Liver (tissue), 8 donors: ENCODE measurements at regions not wholly inside any gene's neighbourhood (a gene's known extent, or its start where the extent isn't known, plus 50 kb on each side); places are given as distances from the start of the nearest gene placed in this dataset.

ENCODE experiments used
- DNase-seq: peaks from one replicate; pipeline ENCODE4 v3.0.0-alpha.2; 2017; ENCODE audit warnings: low spot score
- H3K27ac ChIP-seq, 2 donors: one replicate each; pipeline ENCODE4 v1.7.0; 2013; ENCODE audit warnings: inconsistent platforms in 2 of 2, low read length in 2 of 2, control low read depth in 1 of 2, low read depth in 1 of 2, mild to moderate bottlenecking in 1 of 2
- H3K27me3 ChIP-seq, 4 donors: one replicate each; pipeline versions ENCODE4 v1.6.1 to v1.7.0; 2013; ENCODE audit warnings: low read length in 3 of 4, inconsistent platforms in 1 of 4, mild to moderate bottlenecking in 1 of 4, moderate library complexity in 1 of 4; ENCODE audit not compliant: control insufficient read depth in 4 of 4, insufficient read depth in 4 of 4
- H3K36me3 ChIP-seq, 4 donors: one replicate each; pipeline versions ENCODE4 v1.6.1 to v1.7.0; 2013; ENCODE audit warnings: low read length in 3 of 4, mild to moderate bottlenecking in 3 of 4, low read depth in 1 of 4, moderate library complexity in 1 of 4; ENCODE audit not compliant: control insufficient read depth in 4 of 4, insufficient read depth in 3 of 4
- H3K4me1 ChIP-seq, 4 donors: one replicate each; pipeline versions ENCODE4 v1.6.1 to v1.7.0; 2013; ENCODE audit warnings: low read length in 3 of 4, mild to moderate bottlenecking in 3 of 4, moderate library complexity in 1 of 4; ENCODE audit not compliant: control insufficient read depth in 4 of 4, insufficient read depth in 4 of 4
- H3K4me3 ChIP-seq, 3 donors: one replicate each; pipeline versions ENCODE4 v1.6.1 to v1.7.0; 2013; ENCODE audit warnings: low read length in 3 of 3, control low read depth in 1 of 3, low read depth in 1 of 3, mild to moderate bottlenecking in 1 of 3
- H3K9ac ChIP-seq, 2 donors: one replicate each; pipeline ENCODE4 v1.7.0; 2013; ENCODE audit warnings: low read length in 2 of 2, mild to moderate bottlenecking in 2 of 2, moderate library complexity in 2 of 2, control low read depth in 1 of 2, low read depth in 1 of 2
- H3K9me3 ChIP-seq, 4 donors: one replicate each; pipeline versions ENCODE4 v1.6.1 to v1.7.0; 2013; ENCODE audit warnings: low read length in 3 of 4; ENCODE audit not compliant: control insufficient read depth in 4 of 4
- FOXA1 ChIP-seq: IDR thresholded peaks from 2 replicates; pipeline ENCODE4 v1.6.1; 2016; ENCODE audit warnings: antibody characterized with exemption
- FOXA2 ChIP-seq: IDR thresholded peaks from 2 replicates; pipeline ENCODE4 v1.6.1; 2016; ENCODE audit warnings: antibody characterized with exemption
- GABPA ChIP-seq, 2 donors: IDR thresholded peaks in 1 of 2; conservative IDR thresholded peaks in 1 of 2; 2 replicates each; pipeline ENCODE4 v1.6.1; 2016; ENCODE audit warnings: antibody characterized with exemption in 2 of 2, mild to moderate bottlenecking in 1 of 2, moderate library complexity in 1 of 2
- HNF4A ChIP-seq, 2 donors: conservative IDR thresholded peaks; 2 replicates each; pipeline ENCODE4 v1.6.1; 2016; ENCODE audit warnings: antibody characterized with exemption in 2 of 2, mild to moderate bottlenecking in 2 of 2
- HNF4G ChIP-seq: IDR thresholded peaks from 2 replicates; pipeline ENCODE4 v1.6.1; 2016; ENCODE audit warnings: antibody characterized with exemption
- JUND ChIP-seq, 2 donors: IDR thresholded peaks; 2 replicates each; pipeline ENCODE4 v1.6.1; 2016; ENCODE audit warnings: antibody characterized with exemption in 2 of 2
- NR2F2 ChIP-seq: IDR thresholded peaks from 2 replicates; pipeline ENCODE4 v1.6.1; 2016; ENCODE audit warnings: antibody characterized with exemption
- RXRA ChIP-seq, 2 donors: IDR thresholded peaks; 2 replicates each; pipeline ENCODE4 v1.6.1; 2017 to 2018; ENCODE audit warnings: antibody characterized with exemption in 2 of 2, mild to moderate bottlenecking in 1 of 2
- SP1 ChIP-seq: IDR thresholded peaks from 2 replicates; pipeline ENCODE4 v1.6.1; 2018; ENCODE audit warnings: antibody characterized with exemption, mild to moderate bottlenecking
- TAF1 ChIP-seq: conservative IDR thresholded peaks from 2 replicates; pipeline ENCODE4 v1.6.1; 2016; ENCODE audit warnings: antibody characterized with exemption, mild to moderate bottlenecking
- WGBS: extraction: QIAGEN DNeasy Blood & Tissue Kit; methylation state at CpG from one replicate; pipeline ENCODE4 v1.1.7; 2013; 5-methylcytosine and 5-hydroxymethylcytosine counted together
- TF ChIP-seq, protein P1 (sequence below): fragments of 150-350 bp; IDR thresholded peaks from 2 replicates; pipeline ENCODE4 v1.5.1; 2017; ENCODE audit warnings: improper control_type of control experiment, low read depth, low read length; ENCODE audit not compliant: missing input control
- TF ChIP-seq, protein P2 (sequence below): IDR thresholded peaks from 2 replicates; pipeline ENCODE4 v1.6.1; 2016; ENCODE audit warnings: antibody characterized with exemption
- TF ChIP-seq, protein P3 (sequence below): IDR thresholded peaks from 2 replicates; pipeline ENCODE4 v1.6.1; 2016; ENCODE audit warnings: antibody characterized with exemption, mild to moderate bottlenecking
- TF ChIP-seq, protein P4 (sequence below): IDR thresholded peaks from 2 replicates; pipeline ENCODE4 v1.6.1; 2016; ENCODE audit warnings: antibody characterized with exemption
- TF ChIP-seq, protein P5 (sequence below): IDR thresholded peaks from 2 replicates; pipeline ENCODE4 v1.6.1; 2016; ENCODE audit warnings: antibody characterized with exemption
- donor health status: healthy.
- donor health status: healthy.
- donor health status: healthy.
- donor health status: healthy.
- donor health status: healthy.

DNA sequence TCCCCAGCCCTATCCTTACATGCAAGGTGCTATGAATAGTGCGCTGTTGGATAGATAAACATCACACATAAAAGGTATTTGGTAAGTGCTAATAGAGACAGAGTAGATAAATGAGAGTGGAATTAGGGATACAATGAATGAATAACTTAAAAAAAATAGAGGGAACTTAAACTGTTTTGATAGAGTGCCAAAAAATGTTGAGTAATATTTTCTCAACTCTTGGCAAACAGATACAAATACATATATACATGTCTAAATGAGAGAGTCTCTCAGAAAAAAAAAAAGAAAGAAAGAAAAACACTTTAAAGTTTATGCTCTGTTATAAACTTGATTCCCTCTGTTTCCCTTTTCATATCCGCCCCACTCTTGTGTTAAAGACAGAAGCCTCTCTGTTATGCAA is 667.4 kb downstream of the ROBO2 start:
- H3K4me3 ChIP-seq: no peak overlapping the region
- DNase-seq: no peak
- no peaks in the 10 kb centered on the region for H3K36me3 ChIP-seq
- H3K4me1 ChIP-seq: no peaks in the 10 kb centered on the region
- no peak overlapping the region for H3K27ac ChIP-seq
- TF ChIP-seq, protein P1, sequence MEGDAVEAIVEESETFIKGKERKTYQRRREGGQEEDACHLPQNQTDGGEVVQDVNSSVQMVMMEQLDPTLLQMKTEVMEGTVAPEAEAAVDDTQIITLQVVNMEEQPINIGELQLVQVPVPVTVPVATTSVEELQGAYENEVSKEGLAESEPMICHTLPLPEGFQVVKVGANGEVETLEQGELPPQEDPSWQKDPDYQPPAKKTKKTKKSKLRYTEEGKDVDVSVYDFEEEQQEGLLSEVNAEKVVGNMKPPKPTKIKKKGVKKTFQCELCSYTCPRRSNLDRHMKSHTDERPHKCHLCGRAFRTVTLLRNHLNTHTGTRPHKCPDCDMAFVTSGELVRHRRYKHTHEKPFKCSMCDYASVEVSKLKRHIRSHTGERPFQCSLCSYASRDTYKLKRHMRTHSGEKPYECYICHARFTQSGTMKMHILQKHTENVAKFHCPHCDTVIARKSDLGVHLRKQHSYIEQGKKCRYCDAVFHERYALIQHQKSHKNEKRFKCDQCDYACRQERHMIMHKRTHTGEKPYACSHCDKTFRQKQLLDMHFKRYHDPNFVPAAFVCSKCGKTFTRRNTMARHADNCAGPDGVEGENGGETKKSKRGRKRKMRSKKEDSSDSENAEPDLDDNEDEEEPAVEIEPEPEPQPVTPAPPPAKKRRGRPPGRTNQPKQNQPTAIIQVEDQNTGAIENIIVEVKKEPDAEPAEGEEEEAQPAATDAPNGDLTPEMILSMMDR: no peak
- TF ChIP-seq, protein P2, sequence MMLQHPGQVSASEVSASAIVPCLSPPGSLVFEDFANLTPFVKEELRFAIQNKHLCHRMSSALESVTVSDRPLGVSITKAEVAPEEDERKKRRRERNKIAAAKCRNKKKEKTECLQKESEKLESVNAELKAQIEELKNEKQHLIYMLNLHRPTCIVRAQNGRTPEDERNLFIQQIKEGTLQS: no peak
- TF ChIP-seq TAF1 (no peak), HNF4A (conservative IDR thresholded peaks at IDR 0.05) (no peak), HNF4G (no peak), FOXA2 (no peak), FOXA1 (no peak), GABPA (IDR thresholded peaks at IDR 0.05 in 1 of 2, conservative IDR thresholded peaks at IDR 0.05 in 1 of 2) (no peak)
- TF ChIP-seq, protein P3, sequence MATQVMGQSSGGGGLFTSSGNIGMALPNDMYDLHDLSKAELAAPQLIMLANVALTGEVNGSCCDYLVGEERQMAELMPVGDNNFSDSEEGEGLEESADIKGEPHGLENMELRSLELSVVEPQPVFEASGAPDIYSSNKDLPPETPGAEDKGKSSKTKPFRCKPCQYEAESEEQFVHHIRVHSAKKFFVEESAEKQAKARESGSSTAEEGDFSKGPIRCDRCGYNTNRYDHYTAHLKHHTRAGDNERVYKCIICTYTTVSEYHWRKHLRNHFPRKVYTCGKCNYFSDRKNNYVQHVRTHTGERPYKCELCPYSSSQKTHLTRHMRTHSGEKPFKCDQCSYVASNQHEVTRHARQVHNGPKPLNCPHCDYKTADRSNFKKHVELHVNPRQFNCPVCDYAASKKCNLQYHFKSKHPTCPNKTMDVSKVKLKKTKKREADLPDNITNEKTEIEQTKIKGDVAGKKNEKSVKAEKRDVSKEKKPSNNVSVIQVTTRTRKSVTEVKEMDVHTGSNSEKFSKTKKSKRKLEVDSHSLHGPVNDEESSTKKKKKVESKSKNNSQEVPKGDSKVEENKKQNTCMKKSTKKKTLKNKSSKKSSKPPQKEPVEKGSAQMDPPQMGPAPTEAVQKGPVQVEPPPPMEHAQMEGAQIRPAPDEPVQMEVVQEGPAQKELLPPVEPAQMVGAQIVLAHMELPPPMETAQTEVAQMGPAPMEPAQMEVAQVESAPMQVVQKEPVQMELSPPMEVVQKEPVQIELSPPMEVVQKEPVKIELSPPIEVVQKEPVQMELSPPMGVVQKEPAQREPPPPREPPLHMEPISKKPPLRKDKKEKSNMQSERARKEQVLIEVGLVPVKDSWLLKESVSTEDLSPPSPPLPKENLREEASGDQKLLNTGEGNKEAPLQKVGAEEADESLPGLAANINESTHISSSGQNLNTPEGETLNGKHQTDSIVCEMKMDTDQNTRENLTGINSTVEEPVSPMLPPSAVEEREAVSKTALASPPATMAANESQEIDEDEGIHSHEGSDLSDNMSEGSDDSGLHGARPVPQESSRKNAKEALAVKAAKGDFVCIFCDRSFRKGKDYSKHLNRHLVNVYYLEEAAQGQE: no peak
- no peak overlapping the region for H3K9ac ChIP-seq
- WGBS: 77% methylated on average over 2 of the region's 2 CpGs
- no peaks in the 10 kb centered on the region for H3K27me3 ChIP-seq
- H3K9me3 ChIP-seq: no peaks in the 10 kb centered on the region

DNA sequence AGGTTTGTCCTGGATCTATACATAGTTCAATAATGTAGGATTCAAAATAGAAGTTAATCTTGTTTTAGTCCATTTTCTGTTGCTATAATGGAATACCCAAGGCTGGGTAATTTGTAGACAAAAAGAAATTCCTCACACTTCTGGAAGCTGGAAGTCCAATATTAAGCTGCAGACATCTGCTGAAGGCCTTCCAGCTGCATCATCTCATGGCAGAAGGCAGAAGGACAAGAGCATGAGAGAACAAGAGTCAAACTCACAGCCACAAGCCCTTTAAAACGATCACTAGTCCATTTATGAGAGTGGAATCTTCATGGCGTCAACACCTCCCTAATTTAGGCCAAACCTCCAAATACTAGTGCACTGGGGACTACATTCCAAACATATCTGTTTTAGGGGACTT is 669.3 kb downstream of the ROBO2 start:
- 73% methylated on average over 2 of the region's 2 CpGs for WGBS

DNA sequence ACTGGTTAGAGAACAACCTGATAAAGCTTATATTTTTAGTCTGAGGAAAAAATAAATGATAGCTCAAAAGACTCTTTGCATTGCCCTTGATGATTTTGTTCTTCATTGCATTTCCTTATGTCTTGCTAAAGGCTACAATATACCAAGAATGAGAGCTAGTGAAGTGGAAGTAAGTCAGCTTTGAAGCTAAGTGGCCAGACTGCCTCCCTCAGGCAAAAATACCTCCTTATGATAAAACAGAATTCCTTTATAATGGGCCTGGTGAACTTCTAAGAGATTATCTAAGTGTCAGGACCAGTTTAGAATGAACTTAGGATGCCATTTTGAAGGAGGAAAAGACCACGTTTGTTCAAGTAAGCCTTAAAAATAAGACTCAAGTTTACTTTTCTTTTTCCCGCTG is 678.4 kb downstream of the ROBO2 start:
- Histone ChIP-seq H3K9ac (no peak overlapping the region), H3K27ac (no peak overlapping the region), H3K9me3 (no peaks in the 10 kb centered on the region), H3K27me3 (no peaks in the 10 kb centered on the region), H3K4me1 (no peaks in the 10 kb centered on the region), H3K36me3 (no peaks in the 10 kb centered on the region), H3K4me3 (no peak overlapping the region)
- 33% methylated on average over 2 of the region's 2 CpGs for WGBS
- DNase-seq: no peak
- TF ChIP-seq HNF4G (no peak), GABPA (IDR thresholded peaks at IDR 0.05 in 1 of 2, conservative IDR thresholded peaks at IDR 0.05 in 1 of 2) (no peak), NR2F2 (no peak), FOXA2 (no peak), TAF1 (no peak), HNF4A (conservative IDR thresholded peaks at IDR 0.05) (no peak), RXRA (IDR thresholded peaks at IDR 0.05) (no peak), JUND (IDR thresholded peaks at IDR 0.05) (no peak), SP1 (no peak)
- TF ChIP-seq, protein P4, sequence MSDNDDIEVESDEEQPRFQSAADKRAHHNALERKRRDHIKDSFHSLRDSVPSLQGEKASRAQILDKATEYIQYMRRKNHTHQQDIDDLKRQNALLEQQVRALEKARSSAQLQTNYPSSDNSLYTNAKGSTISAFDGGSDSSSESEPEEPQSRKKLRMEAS: no peak
- TF ChIP-seq, protein P5, sequence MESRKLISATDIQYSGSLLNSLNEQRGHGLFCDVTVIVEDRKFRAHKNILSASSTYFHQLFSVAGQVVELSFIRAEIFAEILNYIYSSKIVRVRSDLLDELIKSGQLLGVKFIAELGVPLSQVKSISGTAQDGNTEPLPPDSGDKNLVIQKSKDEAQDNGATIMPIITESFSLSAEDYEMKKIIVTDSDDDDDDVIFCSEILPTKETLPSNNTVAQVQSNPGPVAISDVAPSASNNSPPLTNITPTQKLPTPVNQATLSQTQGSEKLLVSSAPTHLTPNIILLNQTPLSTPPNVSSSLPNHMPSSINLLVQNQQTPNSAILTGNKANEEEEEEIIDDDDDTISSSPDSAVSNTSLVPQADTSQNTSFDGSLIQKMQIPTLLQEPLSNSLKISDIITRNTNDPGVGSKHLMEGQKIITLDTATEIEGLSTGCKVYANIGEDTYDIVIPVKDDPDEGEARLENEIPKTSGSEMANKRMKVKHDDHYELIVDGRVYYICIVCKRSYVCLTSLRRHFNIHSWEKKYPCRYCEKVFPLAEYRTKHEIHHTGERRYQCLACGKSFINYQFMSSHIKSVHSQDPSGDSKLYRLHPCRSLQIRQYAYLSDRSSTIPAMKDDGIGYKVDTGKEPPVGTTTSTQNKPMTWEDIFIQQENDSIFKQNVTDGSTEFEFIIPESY: no peak

More for the DNA sequence above, 669.3 kb downstream of the ROBO2 start:
- Histone ChIP-seq H3K36me3 (no peaks in the 10 kb centered on the region), H3K27ac (no peak overlapping the region), H3K4me1 (no peaks in the 10 kb centered on the region), H3K4me3 (no peak overlapping the region), H3K9ac (no peak overlapping the region), H3K27me3 (no peaks in the 10 kb centered on the region), H3K9me3 (no peaks in the 10 kb centered on the region)
- TF ChIP-seq RXRA (IDR thresholded peaks at IDR 0.05) (no peak), NR2F2 (no peak)
- DNase-seq: no peak
